HG03442 (cell line): ENCODE measurements at regions not wholly inside any gene's neighbourhood (a gene's known extent, or its start where the extent isn't known, plus 50 kb on each side); places are given as distances from the start of the nearest gene placed in this dataset.
A peak's percentile ranks its signal among the peaks of the same experiment; 100 is the strongest.
"Not testable (repeated sequence)": the region's sequence is repeated elsewhere in the genome, so short reads cannot be mapped to it uniquely, and the experiment has no call there.

Experiments
- ATAC-seq: cut with Tn5 transposase; IDR thresholded peaks from one replicate; pipeline ENCODE4 v1.9.1; 2021; ENCODE audit warnings: mild to moderate bottlenecking, moderate library complexity; ENCODE audit not compliant: unreplicated experiment

GRCh38 chr18:52237551-52237950 is 102.4 kb upstream of the DCC start:
- ATAC-seq: no peak

- ATAC-seq: no peak
These were observed 97.3 kb upstream of the DCC start for GRCh38 chr18:52242711-52243110.

GRCh38 chr18:52244658-52245057 is 95.3 kb upstream of the DCC start:
- ATAC-seq: no peak

- ATAC-seq: no peak
These were observed 85.6 kb upstream of the DCC start for GRCh38 chr18:52254367-52254766.

GRCh38 chr18:52257417-52257816 is 82.6 kb upstream of the DCC start:
- not testable (repeated sequence) for ATAC-seq

GRCh38 chr18:52275817-52276216 is 64.2 kb upstream of the DCC start:
- ATAC-seq: no peak

- no peak for ATAC-seq
These were observed 62.2 kb upstream of the DCC start for GRCh38 chr18:52277785-52278184.

GRCh38 chr18:52278191-52278590 is 61.8 kb upstream of the DCC start:
- no peak for ATAC-seq

- ATAC-seq: no peak
These were observed 59.3 kb upstream of the DCC start for GRCh38 chr18:52280702-52281101.

- no peak for ATAC-seq
These were observed 56.1 kb upstream of the DCC start for GRCh38 chr18:52283927-52284326.

GRCh38 chr18:52286675-52287074 is 53.3 kb upstream of the DCC start:
- no peak for ATAC-seq

GRCh38 chr18:52287151-52287550 is 52.8 kb upstream of the DCC start:
- ATAC-seq: no peak

GRCh38 chr18:52288403-52289004 is 51.5 kb upstream of the DCC start:
- ATAC-seq: peak; percentile 63

GRCh38 chr18:52289392-52289791 is 50.6 kb upstream of the DCC start:
- no peak for ATAC-seq
